ENCODE measurements at regions not wholly inside any gene's neighbourhood (a gene's known extent, or its start where the extent isn't known, plus 50 kb on each side); places are given as distances from the start of the nearest gene placed in this dataset.
"Not testable (repeated sequence)": the region's sequence is repeated elsewhere in the genome, so short reads cannot be mapped to it uniquely, and the experiment has no call there.

- TF ChIP-seq, protein P1, sequence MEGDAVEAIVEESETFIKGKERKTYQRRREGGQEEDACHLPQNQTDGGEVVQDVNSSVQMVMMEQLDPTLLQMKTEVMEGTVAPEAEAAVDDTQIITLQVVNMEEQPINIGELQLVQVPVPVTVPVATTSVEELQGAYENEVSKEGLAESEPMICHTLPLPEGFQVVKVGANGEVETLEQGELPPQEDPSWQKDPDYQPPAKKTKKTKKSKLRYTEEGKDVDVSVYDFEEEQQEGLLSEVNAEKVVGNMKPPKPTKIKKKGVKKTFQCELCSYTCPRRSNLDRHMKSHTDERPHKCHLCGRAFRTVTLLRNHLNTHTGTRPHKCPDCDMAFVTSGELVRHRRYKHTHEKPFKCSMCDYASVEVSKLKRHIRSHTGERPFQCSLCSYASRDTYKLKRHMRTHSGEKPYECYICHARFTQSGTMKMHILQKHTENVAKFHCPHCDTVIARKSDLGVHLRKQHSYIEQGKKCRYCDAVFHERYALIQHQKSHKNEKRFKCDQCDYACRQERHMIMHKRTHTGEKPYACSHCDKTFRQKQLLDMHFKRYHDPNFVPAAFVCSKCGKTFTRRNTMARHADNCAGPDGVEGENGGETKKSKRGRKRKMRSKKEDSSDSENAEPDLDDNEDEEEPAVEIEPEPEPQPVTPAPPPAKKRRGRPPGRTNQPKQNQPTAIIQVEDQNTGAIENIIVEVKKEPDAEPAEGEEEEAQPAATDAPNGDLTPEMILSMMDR (IDR thresholded peaks at IDR 0.05): no peak
- ATAC-seq (ENCODE audit: low FRiP score) (no peak), DNase-seq (ENCODE audit: low spot score) (no peak)
Measured at GRCh38 chr9:118686959-118687358, 682.3 kb downstream of the BRINP1 start.

- TF ChIP-seq, protein P1 (IDR thresholded peaks at IDR 0.05): no peak
- DNase-seq (ENCODE audit: low spot score) (no peak), ATAC-seq (ENCODE audit: low FRiP score) (no peak)
Measured at GRCh38 chr9:118689280-118689679, 680.0 kb downstream of the BRINP1 start.

DNA sequence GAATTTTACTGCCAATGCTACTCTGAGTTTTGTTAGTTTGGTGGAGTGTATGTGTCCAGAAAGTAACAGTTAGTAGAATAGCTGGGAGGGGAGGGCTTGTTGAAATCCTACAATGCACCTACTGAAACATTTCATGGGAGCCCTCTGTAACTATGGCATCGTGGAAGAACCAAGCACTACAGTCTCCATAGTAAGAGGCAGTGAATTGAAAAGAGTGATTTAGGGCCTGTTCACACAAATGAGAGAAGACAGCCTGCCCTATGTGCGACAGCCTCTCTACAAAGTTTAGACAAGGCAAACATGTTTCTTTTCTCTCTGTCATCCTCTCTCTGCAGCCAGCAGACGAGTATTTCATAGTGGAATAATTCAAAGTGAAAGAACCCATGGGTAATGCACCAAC is 676.6 kb downstream of the BRINP1 start:
- DNase-seq (ENCODE audit: low spot score): no peak
- ATAC-seq (ENCODE audit: low FRiP score): no peak
- TF ChIP-seq, protein P1 (IDR thresholded peaks at IDR 0.05): no peak

DNA sequence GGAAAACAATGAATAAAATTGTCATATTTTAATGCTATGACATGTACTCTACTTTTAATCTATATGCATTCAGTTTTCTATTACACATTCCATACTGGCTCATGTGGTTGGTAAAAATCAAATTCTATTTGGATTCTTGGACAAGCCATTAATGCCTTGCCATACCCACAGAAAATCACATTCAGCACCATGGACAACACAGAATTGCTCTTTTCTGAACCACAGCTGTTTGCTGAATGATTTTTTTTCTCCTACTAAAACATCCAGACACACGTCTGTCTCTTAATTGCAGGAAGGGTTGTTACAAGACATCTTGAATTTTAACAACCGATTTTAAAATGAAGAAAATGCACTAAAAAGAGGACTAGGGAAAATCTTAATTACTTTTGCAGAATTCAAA is 675.6 kb downstream of the BRINP1 start:
- TF ChIP-seq, protein P1 (IDR thresholded peaks at IDR 0.05): no peak
- ATAC-seq (ENCODE audit: low FRiP score): no peak
- DNase-seq (ENCODE audit: low spot score): no peak

- not testable (repeated sequence) for DNase-seq (ENCODE audit: low spot score); ATAC-seq (ENCODE audit: low FRiP score)
Measured at GRCh38 chr9:118695249-118695648, 674.0 kb downstream of the BRINP1 start.

DNA sequence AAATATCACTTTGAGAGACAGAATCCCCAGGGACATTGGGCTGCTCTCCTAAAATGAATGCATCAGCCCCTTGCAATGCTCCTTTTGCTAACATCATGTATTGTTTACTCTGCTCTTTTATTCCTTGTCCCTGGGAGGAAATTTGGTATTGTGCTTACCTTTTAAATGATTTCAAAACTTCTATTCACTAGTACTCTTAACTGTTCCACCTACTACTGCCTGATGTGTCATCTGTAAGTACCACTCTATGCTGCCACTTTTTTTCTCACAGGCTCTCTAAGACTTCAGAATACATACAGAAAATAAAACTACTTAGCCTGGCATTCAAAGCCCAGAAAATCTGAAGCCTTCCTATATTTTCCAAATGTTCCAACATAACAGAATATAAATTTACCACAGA is 667.2 kb downstream of the BRINP1 start:
- no peak for DNase-seq (ENCODE audit: low spot score)
- TF ChIP-seq, protein P1 (IDR thresholded peaks at IDR 0.05): no peak
- no peak for ATAC-seq (ENCODE audit: low FRiP score)

DNA sequence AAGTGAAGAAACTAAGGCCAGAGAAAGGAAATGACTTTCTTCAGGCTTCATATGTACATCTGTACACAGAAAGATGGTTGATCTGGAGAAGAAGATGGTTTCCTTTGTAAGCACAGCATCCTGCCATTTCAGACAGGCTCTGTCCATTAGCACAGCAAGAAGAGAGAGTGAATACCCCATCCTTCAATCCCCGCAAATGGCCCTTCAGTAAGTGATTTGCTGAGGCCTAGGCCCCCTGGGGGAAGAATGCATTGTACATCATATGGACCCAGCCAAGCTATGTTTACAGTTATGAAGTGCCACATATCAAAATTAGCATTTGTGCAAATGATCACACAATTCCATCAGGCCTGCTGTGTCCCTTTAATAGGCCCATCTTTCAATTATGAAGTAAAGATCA is 657.4 kb downstream of the BRINP1 start:
- ATAC-seq (ENCODE audit: low FRiP score): no peak
- no peak for DNase-seq (ENCODE audit: low spot score)
- TF ChIP-seq, protein P1 (IDR thresholded peaks at IDR 0.05): no peak

- ATAC-seq (ENCODE audit: low FRiP score) (no peak), DNase-seq (ENCODE audit: low spot score) (no peak)
- TF ChIP-seq, protein P1 (IDR thresholded peaks at IDR 0.05): no peak
Measured at GRCh38 chr9:118721276-118721675, 648.0 kb downstream of the BRINP1 start.

Measured in omental fat pad (tissue), 3 donors.